Glutamatergic neuron (in vitro differentiated cells): ENCODE measurements at regions not wholly inside any gene's neighbourhood (a gene's known extent, or its start where the extent isn't known, plus 50 kb on each side); places are given as distances from the start of the nearest gene placed in this dataset.

Experiments
- DNase-seq: peaks from one replicate; pipeline ENCODE4 v3.0.0; 2022
- H3K27ac Mint-ChIP-seq: one replicate; pipeline ENCODE4 v1.8.0; 2020; ENCODE audit warnings: mild to moderate bottlenecking, mixed read lengths, inconsistent platforms; ENCODE audit not compliant: unreplicated experiment
- H3K27me3 Mint-ChIP-seq: one replicate; pipeline ENCODE4 v1.8.0; 2020; ENCODE audit warnings: mild to moderate bottlenecking, moderate library complexity, mixed read lengths, inconsistent platforms; ENCODE audit not compliant: unreplicated experiment
- H3K36me3 Mint-ChIP-seq: one replicate; pipeline ENCODE4 v1.8.0; 2020; ENCODE audit warnings: mild to moderate bottlenecking, mixed read lengths, inconsistent platforms; ENCODE audit not compliant: unreplicated experiment
- H3K4me1 Mint-ChIP-seq: one replicate; pipeline ENCODE4 v1.8.0; 2020; ENCODE audit warnings: mild to moderate bottlenecking, low read depth, mixed read lengths, inconsistent platforms; ENCODE audit not compliant: unreplicated experiment
- H3K4me3 Mint-ChIP-seq: one replicate; pipeline ENCODE4 v1.8.0; 2020; ENCODE audit warnings: mild to moderate bottlenecking, mixed read lengths, inconsistent platforms; ENCODE audit not compliant: unreplicated experiment
- H3K9me3 Mint-ChIP-seq: one replicate; pipeline ENCODE4 v1.8.0; 2020; ENCODE audit warnings: mild to moderate bottlenecking, moderate library complexity, mixed read lengths, inconsistent platforms; ENCODE audit not compliant: unreplicated experiment
- CTCF ChIP-seq: fragments of 200-600 bp; sonication (generic); IDR thresholded peaks from one replicate; pipeline ENCODE4 v1.5.0; 2021; ENCODE audit not compliant: partially characterized antibody, unreplicated experiment

DNA sequence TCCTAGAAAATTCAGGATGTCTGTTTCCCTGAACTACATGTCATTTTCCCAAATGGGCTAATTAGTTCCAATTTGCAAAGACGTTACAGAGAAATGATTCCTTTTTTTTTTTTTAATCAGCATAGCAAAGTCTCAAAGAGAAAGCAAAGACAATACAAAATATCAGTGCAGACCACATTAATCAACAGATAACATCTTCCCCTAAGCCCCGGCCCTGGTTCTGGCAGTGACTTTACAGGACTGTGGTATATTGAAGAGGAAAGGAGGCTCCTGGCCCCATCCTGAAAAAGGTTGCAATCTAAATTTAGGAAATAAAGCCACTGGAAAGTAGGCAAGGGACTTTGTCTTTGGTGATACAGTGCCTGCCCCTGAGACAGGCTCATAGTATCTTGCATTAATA lies 836.5 kb downstream of the NTRK3 start:
- no peaks in the 10 kb centered on the region for H3K9me3 Mint-ChIP-seq
- no peak overlapping the region for H3K27ac Mint-ChIP-seq
- H3K36me3 Mint-ChIP-seq, result no peaks in the 10 kb centered on the region
- no peak overlapping the region for H3K4me3 Mint-ChIP-seq
- H3K4me1 Mint-ChIP-seq, result no peaks in the 10 kb centered on the region
- no peak for TF ChIP-seq CTCF
- DNase-seq, result no peak
- H3K27me3 Mint-ChIP-seq, result no peaks in the 10 kb centered on the region

DNA sequence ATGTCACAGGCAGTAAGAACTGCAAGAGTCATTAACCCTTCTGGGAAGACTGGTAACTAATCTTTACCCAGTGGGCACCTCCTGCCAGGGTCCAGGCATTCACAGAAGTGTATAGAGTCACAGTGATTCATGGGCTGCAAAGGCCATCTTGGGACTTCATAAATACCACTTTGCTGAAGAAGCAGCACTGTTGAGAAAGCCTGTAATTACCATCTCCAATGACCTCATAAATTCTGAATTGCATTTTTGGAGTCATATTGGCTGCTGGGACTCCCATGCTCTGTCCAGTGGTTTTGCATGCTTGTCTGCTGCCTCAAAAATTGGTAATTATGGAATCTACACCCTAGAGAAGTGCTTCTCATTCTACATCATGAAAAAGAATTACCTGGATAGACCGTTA lies 837.2 kb downstream of the NTRK3 start:
- Mint-ChIP-seq H3K4me3 (no peak overlapping the region), H3K9me3 (no peaks in the 10 kb centered on the region), H3K27me3 (no peaks in the 10 kb centered on the region), H3K4me1 (no peaks in the 10 kb centered on the region), H3K27ac (no peak overlapping the region), H3K36me3 (no peaks in the 10 kb centered on the region)
- no peak for TF ChIP-seq CTCF
- DNase-seq, result no peak

- Mint-ChIP-seq H3K36me3 (no peaks in the 10 kb centered on the region), H3K4me1 (no peaks in the 10 kb centered on the region), H3K27ac (no peak overlapping the region), H3K27me3 (no peaks in the 10 kb centered on the region), H3K4me3 (no peak overlapping the region), H3K9me3 (no peaks in the 10 kb centered on the region)
- no peak for DNase-seq
- TF ChIP-seq CTCF, result no peak
These were observed 839.8 kb downstream of the NTRK3 start for GRCh38 chr15:87416591-87417257.

DNA sequence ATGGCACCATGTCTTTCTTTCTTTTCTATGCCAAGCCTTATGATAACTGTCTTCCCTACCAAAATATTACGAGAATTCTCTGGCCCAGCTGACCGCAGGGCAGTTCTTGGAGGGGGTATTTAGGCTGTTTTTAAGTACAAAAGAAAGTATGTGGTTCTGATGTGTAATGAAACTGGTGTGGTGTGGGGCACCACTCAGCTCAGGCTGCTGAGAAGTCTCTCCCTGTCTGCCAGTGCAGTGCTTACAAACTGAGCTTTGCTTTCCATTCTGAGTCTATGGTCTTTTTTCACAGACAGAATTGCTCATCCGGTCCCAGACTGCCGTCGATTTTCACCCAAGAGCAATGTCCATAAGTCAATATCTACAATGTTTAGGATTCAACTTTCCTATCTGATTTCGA lies 847.6 kb downstream of the NTRK3 start:
- peaks cover 5% of the 10 kb centered on the region for H3K36me3 Mint-ChIP-seq
- no peak for TF ChIP-seq CTCF
- H3K27me3 Mint-ChIP-seq, result peaks cover 1% of the 10 kb centered on the region
- no peak for DNase-seq
- H3K4me1 Mint-ChIP-seq, result no peaks in the 10 kb centered on the region
- H3K27ac Mint-ChIP-seq, result no peak overlapping the region
- no peaks in the 10 kb centered on the region for H3K9me3 Mint-ChIP-seq
- no peak overlapping the region for H3K4me3 Mint-ChIP-seq

DNA sequence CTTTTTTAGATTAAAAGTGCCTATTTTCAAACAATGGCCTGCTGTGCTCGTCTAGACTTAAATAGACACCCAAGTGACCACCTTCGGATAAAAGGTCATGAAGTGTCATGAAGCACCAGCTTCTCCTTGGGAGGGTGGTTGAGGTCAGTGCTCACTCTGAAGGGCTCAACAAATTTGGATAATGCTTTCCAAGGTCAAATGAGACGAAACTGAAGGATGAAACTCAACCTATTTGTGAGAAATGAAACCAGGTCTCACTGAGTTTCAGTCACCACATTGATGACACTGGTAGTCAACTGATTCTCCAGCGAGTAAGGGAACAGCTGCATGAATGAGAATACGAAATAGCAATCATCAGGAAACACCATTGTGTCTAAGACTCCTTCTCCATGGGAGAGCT lies 852.6 kb downstream of the NTRK3 start:
- Mint-ChIP-seq H3K4me3 (no peak overlapping the region), H3K36me3 (peaks cover 5% of the 10 kb centered on the region), H3K27me3 (peaks cover 1% of the 10 kb centered on the region), H3K27ac (no peak overlapping the region), H3K4me1 (no peaks in the 10 kb centered on the region), H3K9me3 (no peaks in the 10 kb centered on the region)
- DNase-seq, result no peak
- no peak for TF ChIP-seq CTCF
